Nephron progenitor cell (in vitro differentiated cells): ENCODE measurements at regions not wholly inside any gene's neighbourhood (a gene's known extent, or its start where the extent isn't known, plus 50 kb on each side); places are given as distances from the start of the nearest gene placed in this dataset.

ENCODE experiments used
- DNase-seq: peaks from one replicate; pipeline ENCODE4 v3.0.0; 2021
- H3K27ac Mint-ChIP-seq: 2 replicates; pipeline ENCODE4 v1.8.0; 2021; ENCODE audit warnings: mild to moderate bottlenecking, moderate library complexity, mixed read lengths
- H3K27me3 Mint-ChIP-seq: 2 replicates; pipeline ENCODE4 v1.8.0; 2021; ENCODE audit warnings: mild to moderate bottlenecking, low read depth, mixed read lengths; ENCODE audit not compliant: poor library complexity
- H3K36me3 Mint-ChIP-seq: 2 replicates; pipeline ENCODE4 v1.8.0; 2021; ENCODE audit warnings: low read depth, mixed read lengths
- H3K4me1 Mint-ChIP-seq: 2 replicates; pipeline ENCODE4 v1.8.0; 2021; ENCODE audit warnings: mixed read lengths
- H3K4me3 Mint-ChIP-seq: 2 replicates; pipeline ENCODE4 v1.8.0; 2021; ENCODE audit warnings: mild to moderate bottlenecking, moderate library complexity, mixed read lengths
- H3K9me3 Mint-ChIP-seq: 2 replicates; pipeline ENCODE4 v1.8.0; 2021; ENCODE audit warnings: mild to moderate bottlenecking, moderate library complexity, mixed read lengths
- TF ChIP-seq, protein P1 (sequence below): fragments of 200-600 bp; sonication (generic); IDR thresholded peaks from 2 replicates; pipeline ENCODE4 v1.5.0; 2021; ENCODE audit warnings: antibody characterized with exemption

DNA sequence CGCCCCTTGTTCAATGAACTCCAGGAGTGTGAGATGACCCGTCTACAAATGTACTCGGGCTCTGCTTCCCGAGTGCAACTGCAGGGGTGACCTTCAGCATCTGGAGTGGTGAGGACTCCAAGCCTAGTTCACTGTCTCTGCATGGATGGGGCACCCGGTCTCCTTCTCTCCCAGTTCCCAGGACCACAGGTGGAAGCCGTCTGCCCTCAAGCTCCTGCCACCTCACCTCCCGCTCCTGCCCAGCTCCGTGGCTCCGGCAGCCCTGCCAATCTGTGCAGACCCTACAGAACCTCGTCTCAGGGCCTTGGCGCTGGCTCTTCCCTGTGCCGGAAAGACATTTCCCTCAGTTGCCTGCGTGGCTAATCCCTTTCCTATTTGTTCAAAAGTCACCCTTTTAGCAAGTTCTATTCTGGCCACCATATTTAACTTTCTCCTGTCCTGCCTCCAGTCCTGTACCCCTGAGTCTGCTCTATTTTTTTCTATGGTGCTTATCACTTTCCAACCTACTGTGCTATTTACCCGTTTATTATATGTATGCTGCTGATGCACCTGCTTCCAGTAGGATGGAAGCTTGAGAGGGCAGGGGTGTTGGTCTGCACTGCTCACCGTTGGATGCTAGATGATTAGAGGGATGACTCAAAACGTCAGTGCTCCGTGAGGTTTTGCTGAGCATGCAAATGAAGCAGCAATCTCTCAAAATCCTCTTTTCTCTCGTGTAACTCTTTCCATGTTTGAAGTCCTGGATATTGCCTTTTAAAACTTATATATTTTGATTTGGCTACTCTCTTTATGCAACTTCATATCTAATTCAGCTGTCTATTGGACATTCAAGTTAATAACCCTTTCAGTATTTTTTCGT lies 641.4 kb downstream of the ACTR3B start:
- no peaks in the 10 kb centered on the region for H3K4me1 Mint-ChIP-seq
- no peak overlapping the region for H3K27ac Mint-ChIP-seq
- TF ChIP-seq, protein P1, sequence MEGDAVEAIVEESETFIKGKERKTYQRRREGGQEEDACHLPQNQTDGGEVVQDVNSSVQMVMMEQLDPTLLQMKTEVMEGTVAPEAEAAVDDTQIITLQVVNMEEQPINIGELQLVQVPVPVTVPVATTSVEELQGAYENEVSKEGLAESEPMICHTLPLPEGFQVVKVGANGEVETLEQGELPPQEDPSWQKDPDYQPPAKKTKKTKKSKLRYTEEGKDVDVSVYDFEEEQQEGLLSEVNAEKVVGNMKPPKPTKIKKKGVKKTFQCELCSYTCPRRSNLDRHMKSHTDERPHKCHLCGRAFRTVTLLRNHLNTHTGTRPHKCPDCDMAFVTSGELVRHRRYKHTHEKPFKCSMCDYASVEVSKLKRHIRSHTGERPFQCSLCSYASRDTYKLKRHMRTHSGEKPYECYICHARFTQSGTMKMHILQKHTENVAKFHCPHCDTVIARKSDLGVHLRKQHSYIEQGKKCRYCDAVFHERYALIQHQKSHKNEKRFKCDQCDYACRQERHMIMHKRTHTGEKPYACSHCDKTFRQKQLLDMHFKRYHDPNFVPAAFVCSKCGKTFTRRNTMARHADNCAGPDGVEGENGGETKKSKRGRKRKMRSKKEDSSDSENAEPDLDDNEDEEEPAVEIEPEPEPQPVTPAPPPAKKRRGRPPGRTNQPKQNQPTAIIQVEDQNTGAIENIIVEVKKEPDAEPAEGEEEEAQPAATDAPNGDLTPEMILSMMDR = no peak
- DNase-seq = no peak
- H3K4me3 Mint-ChIP-seq = no peak overlapping the region
- H3K27me3 Mint-ChIP-seq = peaks cover 3% of the 10 kb centered on the region
- H3K36me3 Mint-ChIP-seq = no peaks in the 10 kb centered on the region
- H3K9me3 Mint-ChIP-seq = peaks cover 96% of the 10 kb centered on the region

DNA sequence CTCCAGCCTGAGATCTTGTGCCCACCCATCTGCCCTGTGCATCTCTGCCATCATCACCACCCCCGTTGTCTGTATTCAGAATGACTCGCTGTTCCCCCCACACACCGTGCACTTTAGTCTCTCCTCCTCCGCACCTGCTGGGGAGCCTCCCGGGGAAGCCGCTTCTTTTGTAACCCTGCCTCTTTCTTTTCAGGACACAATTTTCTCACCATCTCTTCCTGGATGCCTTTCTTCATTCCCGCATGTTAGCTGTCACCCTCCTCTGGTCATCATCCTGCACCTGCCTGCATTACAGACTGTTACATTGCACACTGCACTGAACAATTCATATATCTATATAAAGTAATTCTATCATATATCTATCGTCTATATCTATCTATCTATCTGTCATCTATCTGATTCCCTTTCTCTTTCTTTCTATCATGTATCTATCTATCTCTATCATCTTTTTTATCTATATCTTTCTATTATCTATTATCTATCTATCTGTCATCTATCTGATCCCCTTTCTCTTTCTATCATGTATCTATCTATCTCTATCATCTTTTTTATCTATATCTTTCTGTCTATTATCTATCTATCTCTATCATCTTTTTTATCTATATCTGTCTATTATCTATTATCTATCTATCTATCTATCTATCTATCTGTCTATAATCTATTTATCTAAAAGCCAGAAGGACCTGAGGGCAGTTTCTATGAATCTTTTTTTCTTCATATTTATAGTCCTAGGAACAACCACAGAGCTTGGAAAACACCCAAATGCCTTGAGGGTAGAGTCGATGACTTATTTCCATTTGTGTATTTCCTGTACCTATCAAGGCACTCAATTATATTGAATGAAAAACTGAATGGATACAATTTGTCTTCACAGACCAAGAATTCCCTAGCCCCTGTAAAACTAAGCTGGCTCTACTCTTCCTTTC lies 642.5 kb downstream of the ACTR3B start:
- H3K4me1 Mint-ChIP-seq = no peaks in the 10 kb centered on the region
- no peaks in the 10 kb centered on the region for H3K36me3 Mint-ChIP-seq
- H3K4me3 Mint-ChIP-seq = no peak overlapping the region
- peaks cover 3% of the 10 kb centered on the region for H3K27me3 Mint-ChIP-seq
- no peak overlapping the region for H3K27ac Mint-ChIP-seq
- TF ChIP-seq, protein P1 = no peak
- peaks cover 95% of the 10 kb centered on the region for H3K9me3 Mint-ChIP-seq
- DNase-seq = no peak

DNA sequence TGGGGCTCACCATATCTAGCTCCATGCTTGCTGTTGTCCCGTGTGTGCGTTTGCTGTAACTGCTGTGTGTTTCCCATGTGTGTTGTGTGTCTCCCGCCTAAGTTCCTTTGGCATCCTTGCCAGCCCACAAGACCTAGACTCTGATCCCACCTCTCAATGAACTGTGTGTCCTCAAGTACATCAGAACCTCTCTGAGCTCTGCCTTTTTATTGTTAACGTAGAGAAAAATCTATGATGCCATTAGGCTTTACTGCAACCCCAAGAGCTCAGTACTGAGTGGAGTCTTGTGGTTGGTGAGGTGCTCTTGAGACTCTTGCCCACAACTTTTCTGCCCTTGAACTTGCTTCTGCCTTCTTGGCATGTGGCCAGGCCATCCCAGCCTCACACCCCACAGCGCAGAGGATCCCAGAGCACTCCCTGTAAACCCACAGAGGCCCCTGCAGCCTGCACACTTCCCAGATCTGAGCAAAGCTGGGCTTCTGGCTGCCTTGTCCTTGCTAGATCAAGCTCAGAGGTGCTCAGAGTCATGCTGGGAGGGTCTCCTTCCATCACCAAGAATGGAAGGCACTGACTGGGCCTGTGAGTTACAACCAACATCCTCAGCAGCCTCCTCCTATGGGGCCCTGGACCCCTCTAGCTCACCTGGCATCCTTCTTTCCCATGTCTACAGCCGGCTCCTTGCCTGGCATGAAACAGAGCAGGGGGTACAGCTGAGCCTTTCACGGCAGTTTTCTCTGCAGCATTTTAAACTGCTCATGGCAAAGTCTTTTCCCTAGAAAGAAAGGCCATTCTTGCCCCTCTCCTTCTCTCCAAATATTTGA lies 643.4 kb downstream of the ACTR3B start:
- no peak overlapping the region for H3K4me3 Mint-ChIP-seq
- no peak overlapping the region for H3K27ac Mint-ChIP-seq
- H3K4me1 Mint-ChIP-seq = no peaks in the 10 kb centered on the region
- peaks cover 3% of the 10 kb centered on the region for H3K27me3 Mint-ChIP-seq
- no peaks in the 10 kb centered on the region for H3K36me3 Mint-ChIP-seq
- H3K9me3 Mint-ChIP-seq = peaks cover 95% of the 10 kb centered on the region
- TF ChIP-seq, protein P1 = no peak
- DNase-seq = no peak

DNA sequence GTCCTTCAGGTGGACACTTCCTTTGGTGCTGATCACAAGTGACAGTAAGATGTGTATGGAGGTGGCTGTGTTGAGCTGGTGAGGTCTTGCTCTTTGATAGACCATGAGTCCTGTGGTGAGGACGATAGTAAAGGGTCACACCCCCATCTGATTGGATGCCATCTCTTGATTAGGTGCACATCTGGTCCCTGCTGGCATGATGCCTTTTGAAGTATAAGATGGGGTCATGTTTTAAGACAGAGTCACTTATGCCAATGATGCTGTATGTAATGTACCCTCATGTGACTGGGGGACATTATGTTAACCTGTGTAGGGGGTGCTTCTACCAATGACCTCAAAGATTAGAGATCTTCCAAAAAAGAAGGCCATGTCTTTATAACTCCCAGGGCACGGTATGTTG lies 644.6 kb downstream of the ACTR3B start:
- TF ChIP-seq, protein P1 = no peak
- no peak overlapping the region for H3K4me3 Mint-ChIP-seq

DNA sequence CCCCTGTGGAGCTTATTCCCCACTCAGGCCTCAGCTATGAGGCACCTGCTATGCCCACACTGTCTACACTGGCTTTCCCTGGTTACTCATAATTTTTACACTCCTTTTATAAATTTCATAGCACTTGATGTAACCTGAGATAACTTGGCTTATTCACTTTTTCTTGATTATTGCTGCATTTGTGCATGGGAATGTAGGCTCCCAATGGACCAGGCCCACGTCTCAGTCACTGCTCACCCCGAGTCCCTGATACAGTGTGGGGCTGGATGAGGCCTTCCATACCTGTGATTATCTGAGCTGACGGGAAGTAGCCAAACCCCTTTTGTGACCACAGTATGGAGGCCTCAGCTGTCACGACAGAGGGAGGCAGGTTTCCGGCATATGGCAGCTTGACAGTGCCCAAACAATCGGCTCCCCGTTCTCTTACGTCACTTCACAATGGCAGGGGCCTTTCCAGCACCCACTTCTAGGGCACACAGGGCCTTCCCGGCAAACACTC lies 645.3 kb downstream of the ACTR3B start:
- H3K27ac Mint-ChIP-seq = no peak overlapping the region

More for the DNA sequence above, 644.6 kb downstream of the ACTR3B start:
- no peaks in the 10 kb centered on the region for H3K4me1 Mint-ChIP-seq
- peaks cover 96% of the 10 kb centered on the region for H3K9me3 Mint-ChIP-seq
- peaks cover 3% of the 10 kb centered on the region for H3K27me3 Mint-ChIP-seq
- no peak for DNase-seq
- H3K27ac Mint-ChIP-seq = no peak overlapping the region
- H3K36me3 Mint-ChIP-seq = no peaks in the 10 kb centered on the region

More for the DNA sequence above, 645.3 kb downstream of the ACTR3B start:
- TF ChIP-seq, protein P1 = no peak
- H3K36me3 Mint-ChIP-seq = no peaks in the 10 kb centered on the region
- peaks cover 3% of the 10 kb centered on the region for H3K27me3 Mint-ChIP-seq
- H3K9me3 Mint-ChIP-seq = peaks cover 99% of the 10 kb centered on the region
- H3K4me1 Mint-ChIP-seq = no peaks in the 10 kb centered on the region
- H3K4me3 Mint-ChIP-seq = no peak overlapping the region
- no peak for DNase-seq
